ENCODE measurements at regions not wholly inside any gene's neighbourhood (a gene's known extent, or its start where the extent isn't known, plus 50 kb on each side); places are given as distances from the start of the nearest gene placed in this dataset.
"Not testable (repeated sequence)": the region's sequence is repeated elsewhere in the genome, so short reads cannot be mapped to it uniquely, and the experiment has no call there.

DNA sequence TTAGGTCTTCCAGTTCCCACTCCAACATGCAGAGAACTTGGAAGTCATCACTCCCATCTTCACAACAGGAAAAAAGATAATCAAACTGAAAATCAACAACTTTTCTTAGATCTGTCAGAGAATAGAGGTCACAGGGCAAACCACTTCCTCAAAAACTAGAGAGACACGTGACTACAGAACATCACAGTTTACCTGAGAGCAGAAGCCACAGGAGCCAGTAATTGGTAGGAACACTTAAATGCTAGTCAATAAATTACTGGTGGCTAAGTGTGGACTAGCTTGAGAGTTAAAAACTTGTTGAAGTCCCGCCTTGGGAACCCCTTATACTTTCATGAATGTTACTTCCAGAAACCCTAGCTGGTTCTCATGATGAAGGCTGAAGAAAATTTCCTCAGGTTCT, 81.1 kb downstream of the THSD1 start:
- Histone ChIP-seq H3K4me1 (ENCODE audit: low read depth, poor library complexity, severe bottlenecking) (peaks cover 25% of the 10 kb centered on the region), H3K4me2 (peak overlapping the region; percentile 29; the same call in 1 of the 2 replicates), H3K27ac (peak overlapping the region; percentile 75)
- not testable (repeated sequence) for H3K27me3 ChIP-seq (ENCODE audit: insufficient read depth, low read depth); H3K9ac ChIP-seq; H3K79me2 ChIP-seq (ENCODE audit: insufficient read depth, low read depth); H3K36me3 ChIP-seq (ENCODE audit: insufficient read depth); H2AFZ ChIP-seq (ENCODE audit: low read depth); H3K4me3 ChIP-seq (IDR thresholded peaks at IDR 0.05; ENCODE audit: insufficient read depth, low read depth, low read length); H4K20me1 ChIP-seq (ENCODE audit: insufficient read depth)

DNA sequence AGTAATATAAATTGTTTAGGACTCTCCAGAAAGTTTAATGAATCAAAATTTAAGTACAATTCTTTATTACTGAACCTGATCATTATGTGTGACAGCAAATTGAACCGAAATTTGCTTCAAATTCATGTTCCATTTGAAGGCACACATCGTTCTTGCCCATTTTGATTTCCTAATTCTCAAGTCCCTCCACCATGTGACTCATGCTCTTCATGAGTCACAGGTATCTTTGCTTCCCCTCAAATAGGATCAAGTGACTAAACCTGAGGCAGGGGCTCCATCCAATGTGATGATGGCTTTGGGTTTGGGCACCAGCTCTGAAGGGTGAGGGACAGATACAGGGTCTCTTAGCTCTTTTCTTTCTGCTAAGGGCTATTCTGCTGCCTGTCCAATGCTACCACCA, 86.1 kb downstream of the THSD1 start:
- no peak overlapping the region for H3K4me3 ChIP-seq (IDR thresholded peaks at IDR 0.05; ENCODE audit: insufficient read depth, low read depth, low read length)
- no peaks in the 10 kb centered on the region for H4K20me1 ChIP-seq (ENCODE audit: insufficient read depth)
- peaks cover 11% of the 10 kb centered on the region for H3K4me1 ChIP-seq (ENCODE audit: low read depth, poor library complexity, severe bottlenecking)
- H2AFZ ChIP-seq (ENCODE audit: low read depth): no peak overlapping the region
- H3K27me3 ChIP-seq (ENCODE audit: insufficient read depth, low read depth): no peaks in the 10 kb centered on the region
- no peak overlapping the region for H3K9ac ChIP-seq
- TF ChIP-seq, protein P1, sequence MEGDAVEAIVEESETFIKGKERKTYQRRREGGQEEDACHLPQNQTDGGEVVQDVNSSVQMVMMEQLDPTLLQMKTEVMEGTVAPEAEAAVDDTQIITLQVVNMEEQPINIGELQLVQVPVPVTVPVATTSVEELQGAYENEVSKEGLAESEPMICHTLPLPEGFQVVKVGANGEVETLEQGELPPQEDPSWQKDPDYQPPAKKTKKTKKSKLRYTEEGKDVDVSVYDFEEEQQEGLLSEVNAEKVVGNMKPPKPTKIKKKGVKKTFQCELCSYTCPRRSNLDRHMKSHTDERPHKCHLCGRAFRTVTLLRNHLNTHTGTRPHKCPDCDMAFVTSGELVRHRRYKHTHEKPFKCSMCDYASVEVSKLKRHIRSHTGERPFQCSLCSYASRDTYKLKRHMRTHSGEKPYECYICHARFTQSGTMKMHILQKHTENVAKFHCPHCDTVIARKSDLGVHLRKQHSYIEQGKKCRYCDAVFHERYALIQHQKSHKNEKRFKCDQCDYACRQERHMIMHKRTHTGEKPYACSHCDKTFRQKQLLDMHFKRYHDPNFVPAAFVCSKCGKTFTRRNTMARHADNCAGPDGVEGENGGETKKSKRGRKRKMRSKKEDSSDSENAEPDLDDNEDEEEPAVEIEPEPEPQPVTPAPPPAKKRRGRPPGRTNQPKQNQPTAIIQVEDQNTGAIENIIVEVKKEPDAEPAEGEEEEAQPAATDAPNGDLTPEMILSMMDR (conservative IDR thresholded peaks at IDR 0.05; ENCODE audit: low read depth, low read length): no peak
- H3K36me3 ChIP-seq (ENCODE audit: insufficient read depth): no peaks in the 10 kb centered on the region
- no peak overlapping the region for H3K27ac ChIP-seq
- H3K4me2 ChIP-seq: no peak overlapping the region
- no peaks in the 10 kb centered on the region for H3K79me2 ChIP-seq (ENCODE audit: insufficient read depth, low read depth)

DNA sequence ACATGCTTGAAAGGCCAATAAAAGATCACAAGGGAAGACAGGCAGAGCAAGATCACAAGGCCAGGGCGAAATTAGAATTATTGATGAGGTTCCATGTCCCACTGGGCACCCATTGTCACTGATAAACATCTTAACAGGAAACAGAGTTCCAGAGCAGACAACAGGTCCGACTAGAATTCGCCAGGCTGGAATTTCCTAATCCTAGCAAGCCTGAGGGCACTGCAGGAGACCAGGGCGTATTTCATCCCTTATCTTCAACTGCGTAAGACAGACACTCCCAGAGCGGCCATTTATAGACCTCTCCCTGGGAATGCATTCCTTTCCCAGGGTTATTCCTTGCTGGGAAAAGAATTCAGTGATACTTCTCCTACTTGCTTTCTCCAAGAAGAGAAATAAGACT, 96.1 kb downstream of the THSD1 start:
- not testable (repeated sequence) for H4K20me1 ChIP-seq (ENCODE audit: insufficient read depth); H2AFZ ChIP-seq (ENCODE audit: low read depth); H3K4me3 ChIP-seq (IDR thresholded peaks at IDR 0.05; ENCODE audit: insufficient read depth, low read depth, low read length); H3K9ac ChIP-seq; H3K27me3 ChIP-seq (ENCODE audit: insufficient read depth, low read depth); H3K4me1 ChIP-seq (ENCODE audit: low read depth, poor library complexity, severe bottlenecking); H3K4me2 ChIP-seq; H3K27ac ChIP-seq; H3K79me2 ChIP-seq (ENCODE audit: insufficient read depth, low read depth); H3K36me3 ChIP-seq (ENCODE audit: insufficient read depth)

DNA sequence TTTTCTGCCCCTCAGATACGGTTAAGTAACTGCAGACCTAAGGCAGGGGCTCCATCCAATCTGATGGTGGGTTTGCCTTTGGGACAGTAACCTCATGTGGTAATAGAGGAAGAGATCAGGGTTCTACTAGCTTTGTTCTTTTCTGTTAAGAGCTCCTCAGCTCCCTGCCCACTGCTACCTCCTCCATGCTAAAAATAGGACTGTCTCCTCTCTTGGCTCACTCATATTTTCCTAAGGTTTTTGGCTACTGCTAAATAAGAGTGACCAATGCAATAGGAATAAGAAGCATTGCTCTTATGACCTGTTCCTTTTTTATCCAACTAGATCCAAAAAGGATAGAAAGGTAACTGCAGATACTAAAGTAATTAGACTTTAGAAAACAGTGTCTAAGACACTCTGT, 99.6 kb downstream of the THSD1 start:
- not testable (repeated sequence) for H3K4me2 ChIP-seq; H3K79me2 ChIP-seq (ENCODE audit: insufficient read depth, low read depth); H4K20me1 ChIP-seq (ENCODE audit: insufficient read depth); H3K36me3 ChIP-seq (ENCODE audit: insufficient read depth); H3K4me1 ChIP-seq (ENCODE audit: low read depth, poor library complexity, severe bottlenecking); H3K4me3 ChIP-seq (IDR thresholded peaks at IDR 0.05; ENCODE audit: insufficient read depth, low read depth, low read length); H3K27me3 ChIP-seq (ENCODE audit: insufficient read depth, low read depth); H3K9ac ChIP-seq; H2AFZ ChIP-seq (ENCODE audit: low read depth); H3K27ac ChIP-seq

DNA sequence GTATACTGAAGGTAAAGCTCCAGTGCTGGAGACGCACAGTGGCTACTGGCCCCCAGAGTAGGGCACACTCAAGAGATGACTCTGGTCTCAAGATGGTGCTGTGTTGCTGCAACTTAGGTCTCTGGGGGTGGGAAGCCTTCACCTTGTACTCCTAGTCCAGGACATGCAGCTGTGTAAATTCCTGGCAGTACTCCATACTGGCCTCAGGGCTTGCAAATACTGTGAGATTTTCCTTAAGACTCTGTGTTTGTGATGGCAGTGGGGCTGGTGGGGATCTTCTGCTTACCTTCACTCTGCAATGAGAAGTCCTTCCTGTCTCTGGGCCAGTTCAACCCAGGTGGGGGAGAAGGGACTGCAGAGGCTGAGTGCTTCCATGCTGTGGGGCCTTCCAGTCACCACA, 102.9 kb downstream of the THSD1 start:
- H3K36me3 ChIP-seq (ENCODE audit: insufficient read depth); H3K4me2 ChIP-seq; H2AFZ ChIP-seq (ENCODE audit: low read depth); H3K79me2 ChIP-seq (ENCODE audit: insufficient read depth, low read depth); H3K9ac ChIP-seq; H3K27ac ChIP-seq; H4K20me1 ChIP-seq (ENCODE audit: insufficient read depth); H3K4me1 ChIP-seq (ENCODE audit: low read depth, poor library complexity, severe bottlenecking); H3K27me3 ChIP-seq (ENCODE audit: insufficient read depth, low read depth); H3K4me3 ChIP-seq (IDR thresholded peaks at IDR 0.05; ENCODE audit: insufficient read depth, low read depth, low read length): not testable (repeated sequence)

DNA sequence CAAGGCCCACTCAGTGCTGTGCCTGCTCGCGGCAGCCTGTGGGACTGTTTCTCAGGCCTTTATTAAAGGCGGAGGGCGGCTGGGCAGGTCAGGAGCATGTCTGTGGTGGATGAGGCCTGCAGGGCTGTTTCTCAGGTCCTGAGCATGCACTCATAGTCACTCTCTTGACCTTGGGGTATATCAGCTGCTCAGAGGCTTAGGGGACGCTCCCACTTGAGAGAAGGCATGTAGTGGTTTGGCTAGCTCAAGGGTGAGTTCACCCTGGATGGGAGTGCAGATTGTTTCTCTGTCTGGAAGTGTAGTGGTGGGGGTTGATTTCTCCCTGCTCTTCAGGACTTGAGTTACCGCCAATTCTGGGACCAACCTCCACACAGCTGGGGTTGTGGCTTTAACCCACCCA, 103.3 kb downstream of the THSD1 start:
- not testable (repeated sequence) for H3K27ac ChIP-seq; H4K20me1 ChIP-seq (ENCODE audit: insufficient read depth); H3K79me2 ChIP-seq (ENCODE audit: insufficient read depth, low read depth); H3K36me3 ChIP-seq (ENCODE audit: insufficient read depth); H3K4me2 ChIP-seq; H3K4me1 ChIP-seq (ENCODE audit: low read depth, poor library complexity, severe bottlenecking); H2AFZ ChIP-seq (ENCODE audit: low read depth); H3K4me3 ChIP-seq (IDR thresholded peaks at IDR 0.05; ENCODE audit: insufficient read depth, low read depth, low read length); H3K27me3 ChIP-seq (ENCODE audit: insufficient read depth, low read depth); H3K9ac ChIP-seq

DNA sequence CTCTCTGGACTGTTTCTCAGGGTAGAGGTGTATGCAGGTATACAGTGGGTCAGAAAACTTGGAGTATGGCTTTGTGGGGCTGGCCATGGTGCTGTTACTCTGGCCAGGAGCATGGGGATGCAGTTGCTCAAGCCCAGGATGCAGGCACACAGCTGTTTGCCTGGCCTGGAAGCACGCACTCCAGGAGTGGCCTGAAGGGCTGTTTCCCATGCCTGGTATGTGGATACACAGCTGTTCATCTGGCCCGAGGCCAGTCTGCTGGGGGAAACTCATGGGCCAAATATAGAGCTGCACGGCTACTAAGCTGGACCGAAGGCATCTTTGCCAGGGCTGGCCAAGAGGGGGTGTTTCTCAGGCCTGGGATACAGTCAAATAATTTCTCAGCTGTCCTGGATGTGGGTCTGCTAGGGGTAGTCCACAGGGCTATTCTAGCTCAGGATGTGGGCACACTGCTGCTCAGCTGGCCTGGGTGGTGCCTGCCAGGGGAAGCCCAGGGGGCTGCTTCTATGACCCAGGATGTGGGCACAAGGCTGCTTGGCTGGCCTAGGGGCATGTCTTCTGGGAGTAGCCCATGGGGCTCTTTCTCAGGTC, 104.1 kb downstream of the THSD1 start:
- H3K4me1 ChIP-seq (ENCODE audit: low read depth, poor library complexity, severe bottlenecking); H3K27ac ChIP-seq; H3K9ac ChIP-seq; H3K79me2 ChIP-seq (ENCODE audit: insufficient read depth, low read depth); H3K27me3 ChIP-seq (ENCODE audit: insufficient read depth, low read depth); H3K4me3 ChIP-seq (IDR thresholded peaks at IDR 0.05; ENCODE audit: insufficient read depth, low read depth, low read length); H3K4me2 ChIP-seq; H2AFZ ChIP-seq (ENCODE audit: low read depth); H4K20me1 ChIP-seq (ENCODE audit: insufficient read depth); H3K36me3 ChIP-seq (ENCODE audit: insufficient read depth): not testable (repeated sequence)

DNA sequence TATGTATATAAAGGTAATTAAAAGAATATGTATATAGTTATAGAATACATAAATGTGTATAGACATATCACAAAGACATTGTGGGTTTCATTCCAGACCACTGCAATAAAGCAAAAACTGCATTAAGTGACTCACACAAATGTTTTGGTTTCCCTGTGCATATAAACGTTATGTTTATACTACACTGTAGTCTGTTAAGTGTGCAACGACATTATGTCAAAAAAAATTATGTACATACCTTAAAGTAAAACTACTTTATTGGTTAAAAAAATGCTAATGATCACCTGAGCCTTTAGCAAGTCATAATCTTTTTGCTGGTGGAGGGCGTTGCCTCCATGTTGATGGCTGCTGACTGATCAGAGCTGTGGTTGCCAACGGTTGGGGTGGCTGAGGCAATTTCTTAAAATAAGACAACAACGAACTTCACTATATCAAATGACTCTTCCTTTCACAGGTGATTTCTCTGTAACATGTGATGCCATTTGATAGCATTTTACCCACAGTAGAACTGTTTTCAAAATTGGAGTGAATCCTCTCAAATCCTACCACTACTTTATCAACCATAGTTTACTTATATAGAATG, 107.8 kb downstream of the THSD1 start:
- not testable (repeated sequence) for H2AFZ ChIP-seq (ENCODE audit: low read depth); H3K27ac ChIP-seq; H3K4me1 ChIP-seq (ENCODE audit: low read depth, poor library complexity, severe bottlenecking); H3K27me3 ChIP-seq (ENCODE audit: insufficient read depth, low read depth); H3K36me3 ChIP-seq (ENCODE audit: insufficient read depth); H3K4me3 ChIP-seq (IDR thresholded peaks at IDR 0.05; ENCODE audit: insufficient read depth, low read depth, low read length); H3K79me2 ChIP-seq (ENCODE audit: insufficient read depth, low read depth); H4K20me1 ChIP-seq (ENCODE audit: insufficient read depth); H3K9ac ChIP-seq; H3K4me2 ChIP-seq

DNA sequence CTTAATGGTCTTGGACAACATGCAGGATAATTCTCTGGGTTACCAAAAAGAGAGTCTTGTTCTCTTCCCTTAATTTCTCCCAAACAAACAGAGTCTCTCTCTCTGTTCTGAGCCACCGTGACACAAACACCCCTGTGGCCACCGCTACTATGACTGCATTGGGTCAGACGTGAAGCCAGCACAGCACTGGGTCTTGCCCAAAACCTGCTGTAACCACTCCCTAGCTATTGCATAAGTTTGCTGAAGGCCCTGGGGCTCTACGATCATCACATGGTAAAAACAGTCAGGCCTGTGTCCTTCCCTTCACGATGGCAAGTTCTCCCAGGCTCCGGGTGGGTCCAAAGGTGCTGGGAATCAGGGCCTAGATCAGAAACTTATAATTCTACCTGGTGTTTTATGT, 117.1 kb downstream of the THSD1 start:
- H3K36me3 ChIP-seq (ENCODE audit: insufficient read depth); H3K4me3 ChIP-seq (IDR thresholded peaks at IDR 0.05; ENCODE audit: insufficient read depth, low read depth, low read length); H3K9ac ChIP-seq; H3K27ac ChIP-seq; H3K79me2 ChIP-seq (ENCODE audit: insufficient read depth, low read depth); H3K4me1 ChIP-seq (ENCODE audit: low read depth, poor library complexity, severe bottlenecking); H2AFZ ChIP-seq (ENCODE audit: low read depth); H3K27me3 ChIP-seq (ENCODE audit: insufficient read depth, low read depth); H3K4me2 ChIP-seq; H4K20me1 ChIP-seq (ENCODE audit: insufficient read depth): not testable (repeated sequence)

DNA sequence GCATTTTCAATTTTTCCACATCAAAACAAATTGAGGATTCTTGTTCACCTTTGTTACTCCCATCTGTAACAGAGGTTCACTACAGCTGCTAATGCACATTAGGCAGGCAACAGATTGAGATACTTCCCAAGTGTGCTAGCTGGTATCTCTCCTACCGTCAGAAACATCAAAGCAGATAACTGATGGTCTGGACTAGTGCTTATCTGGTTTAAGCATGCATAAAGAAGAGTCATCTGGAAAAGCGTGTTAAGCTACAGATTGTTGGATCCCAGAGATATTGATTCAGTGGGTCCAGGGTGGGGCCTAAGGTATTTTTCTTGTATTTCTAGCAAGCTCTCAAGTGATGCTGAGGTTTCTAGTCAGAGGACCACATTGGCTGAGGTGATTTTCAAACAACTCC, 122.0 kb upstream of the NEK3 start:
- not testable (repeated sequence) for H3K36me3 ChIP-seq (ENCODE audit: insufficient read depth); H2AFZ ChIP-seq (ENCODE audit: low read depth); H3K79me2 ChIP-seq (ENCODE audit: insufficient read depth, low read depth); H3K4me3 ChIP-seq (IDR thresholded peaks at IDR 0.05; ENCODE audit: insufficient read depth, low read depth, low read length); H3K9ac ChIP-seq; H4K20me1 ChIP-seq (ENCODE audit: insufficient read depth); H3K4me2 ChIP-seq; H3K27ac ChIP-seq; H3K4me1 ChIP-seq (ENCODE audit: low read depth, poor library complexity, severe bottlenecking); H3K27me3 ChIP-seq (ENCODE audit: insufficient read depth, low read depth)
